ENCODE measurements at regions not wholly inside any gene's neighbourhood (a gene's known extent, or its start where the extent isn't known, plus 50 kb on each side); places are given as distances from the start of the nearest gene placed in this dataset.

DNA sequence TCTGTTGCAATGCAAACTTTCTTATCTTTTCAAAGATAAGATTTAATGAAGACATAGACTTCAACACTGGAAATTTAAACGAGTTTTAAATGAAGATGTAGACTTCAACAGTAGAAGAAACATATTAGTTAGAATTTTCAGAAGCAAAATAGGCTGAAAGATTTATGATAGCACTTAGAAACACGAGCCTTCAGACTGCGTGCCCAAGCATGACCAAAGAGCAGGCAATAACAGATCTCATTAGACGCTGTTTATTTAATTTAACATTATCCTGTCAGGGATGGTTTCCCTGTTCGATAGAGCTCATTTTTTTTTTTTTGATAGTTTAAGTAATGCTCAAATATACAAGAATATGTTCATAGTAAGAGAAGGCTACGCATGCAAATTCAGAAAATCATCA lies 604.7 kb upstream of the SOX9 start:
- TF ChIP-seq, protein P1, sequence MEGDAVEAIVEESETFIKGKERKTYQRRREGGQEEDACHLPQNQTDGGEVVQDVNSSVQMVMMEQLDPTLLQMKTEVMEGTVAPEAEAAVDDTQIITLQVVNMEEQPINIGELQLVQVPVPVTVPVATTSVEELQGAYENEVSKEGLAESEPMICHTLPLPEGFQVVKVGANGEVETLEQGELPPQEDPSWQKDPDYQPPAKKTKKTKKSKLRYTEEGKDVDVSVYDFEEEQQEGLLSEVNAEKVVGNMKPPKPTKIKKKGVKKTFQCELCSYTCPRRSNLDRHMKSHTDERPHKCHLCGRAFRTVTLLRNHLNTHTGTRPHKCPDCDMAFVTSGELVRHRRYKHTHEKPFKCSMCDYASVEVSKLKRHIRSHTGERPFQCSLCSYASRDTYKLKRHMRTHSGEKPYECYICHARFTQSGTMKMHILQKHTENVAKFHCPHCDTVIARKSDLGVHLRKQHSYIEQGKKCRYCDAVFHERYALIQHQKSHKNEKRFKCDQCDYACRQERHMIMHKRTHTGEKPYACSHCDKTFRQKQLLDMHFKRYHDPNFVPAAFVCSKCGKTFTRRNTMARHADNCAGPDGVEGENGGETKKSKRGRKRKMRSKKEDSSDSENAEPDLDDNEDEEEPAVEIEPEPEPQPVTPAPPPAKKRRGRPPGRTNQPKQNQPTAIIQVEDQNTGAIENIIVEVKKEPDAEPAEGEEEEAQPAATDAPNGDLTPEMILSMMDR (conservative IDR thresholded peaks at IDR 0.05; ENCODE audit: low read depth, low read length): no peak
- no peak for TF ChIP-seq EZH2phosphoT487 (IDR thresholded peaks at IDR 0.05; ENCODE audit: borderline replicate concordance, low read length)
